HS-5 (cell line): ENCODE measurements at regions not wholly inside any gene's neighbourhood (a gene's known extent, or its start where the extent isn't known, plus 50 kb on each side); places are given as distances from the start of the nearest gene placed in this dataset.
"Not testable (repeated sequence)": the region's sequence is repeated elsewhere in the genome, so short reads cannot be mapped to it uniquely, and the experiment has no call there.

Source experiments
- DNase-seq: peaks from one replicate; pipeline ENCODE4 v3.0.0-alpha.2; 2012; ENCODE audit warnings: low read depth

DNA sequence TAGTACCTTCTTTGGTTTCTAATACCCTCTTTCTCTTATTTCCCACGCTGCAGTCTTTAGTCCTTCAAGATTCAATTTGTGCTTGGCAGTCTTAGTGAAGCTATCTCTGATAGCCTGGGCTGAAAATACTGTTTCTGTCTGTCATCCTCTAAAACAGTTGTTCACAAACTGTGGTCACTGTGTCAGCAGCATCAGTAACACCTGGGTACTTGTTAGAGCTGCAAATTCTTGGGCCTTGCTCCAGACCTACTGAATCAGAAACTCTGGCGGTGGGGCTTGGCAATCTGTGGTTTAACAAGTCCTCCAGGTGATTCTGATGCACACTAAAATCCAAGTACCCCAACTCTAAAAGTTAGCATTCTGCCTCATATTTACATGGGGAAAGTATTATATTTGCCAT lies 217.5 kb upstream of the SEL1L start:
- no peak for DNase-seq

DNA sequence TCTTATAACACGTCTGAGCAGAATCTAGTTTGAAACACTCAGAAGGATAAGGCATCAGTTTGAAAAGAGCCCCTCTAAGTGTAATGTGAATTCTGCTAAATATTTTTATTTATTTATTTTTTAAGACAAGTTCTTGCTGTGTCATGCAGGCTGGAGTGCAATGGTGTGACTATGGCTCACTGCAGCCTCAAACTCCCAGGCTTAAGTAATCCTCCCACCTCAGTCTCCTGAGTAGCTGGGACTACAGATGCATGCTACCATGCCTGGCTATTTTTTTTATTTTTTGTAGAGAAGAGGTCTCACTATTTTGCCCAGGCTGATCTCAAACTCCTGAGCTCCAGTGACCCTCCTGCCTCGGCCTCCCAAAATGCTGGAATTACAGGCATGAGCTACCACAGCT lies 225.9 kb upstream of the SEL1L start:
- DNase-seq = no peak

- no peak for DNase-seq
These were observed 232.1 kb upstream of the SEL1L start for GRCh38 chr14:81765651-81766275.

GRCh38 chr14:81766321-81766915 lies 232.8 kb upstream of the SEL1L start:
- no peak for DNase-seq

- DNase-seq = no peak
These were observed 233.8 kb upstream of the SEL1L start for GRCh38 chr14:81767266-81767995.

- DNase-seq = no peak
These were observed 238.1 kb upstream of the SEL1L start for GRCh38 chr14:81771651-81772275.

- DNase-seq = no peak
These were observed 238.7 kb upstream of the SEL1L start for GRCh38 chr14:81772381-81772780.

- DNase-seq = no peak
These were observed 242.9 kb upstream of the SEL1L start for GRCh38 chr14:81776531-81776930.

DNA sequence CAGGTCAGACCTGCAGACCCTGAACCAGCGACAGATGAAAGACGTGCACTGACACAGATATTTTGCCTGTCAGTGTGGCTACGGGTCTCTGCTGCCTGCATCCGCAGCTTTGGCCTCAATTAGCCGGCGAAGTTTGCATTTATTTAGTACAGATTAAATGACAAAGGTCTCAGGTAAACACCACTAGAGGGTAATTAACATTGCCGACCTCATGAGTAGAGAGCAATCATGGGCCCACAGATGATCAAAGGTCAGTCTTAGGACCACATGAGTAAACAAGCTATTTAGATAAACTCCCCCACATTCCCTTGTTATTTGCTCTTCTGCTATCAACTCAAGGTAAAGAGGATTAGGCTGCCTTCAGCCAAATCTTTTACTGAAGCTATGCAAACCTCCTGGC lies 248.1 kb upstream of the SEL1L start:
- not testable (repeated sequence) for DNase-seq

DNA sequence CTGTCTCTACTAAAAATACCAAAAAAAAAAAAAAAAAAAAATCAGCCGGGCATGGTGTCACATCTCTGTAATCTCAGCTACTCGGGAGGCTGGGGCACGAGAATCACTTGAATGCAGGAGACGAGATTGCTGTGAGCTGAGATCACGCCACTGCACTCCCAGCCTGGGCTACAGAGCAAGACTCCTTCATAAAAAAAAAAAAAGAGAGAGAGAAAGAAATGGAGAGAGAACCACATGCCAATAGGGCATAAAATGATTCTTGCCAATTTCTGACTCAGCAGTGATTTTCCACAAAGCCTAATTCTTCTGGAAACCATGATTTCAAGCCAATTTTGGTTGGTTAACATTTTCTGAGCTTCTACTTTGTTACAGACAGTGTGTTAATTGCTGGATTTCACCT lies 250.4 kb upstream of the SEL1L start:
- DNase-seq = no peak

DNA sequence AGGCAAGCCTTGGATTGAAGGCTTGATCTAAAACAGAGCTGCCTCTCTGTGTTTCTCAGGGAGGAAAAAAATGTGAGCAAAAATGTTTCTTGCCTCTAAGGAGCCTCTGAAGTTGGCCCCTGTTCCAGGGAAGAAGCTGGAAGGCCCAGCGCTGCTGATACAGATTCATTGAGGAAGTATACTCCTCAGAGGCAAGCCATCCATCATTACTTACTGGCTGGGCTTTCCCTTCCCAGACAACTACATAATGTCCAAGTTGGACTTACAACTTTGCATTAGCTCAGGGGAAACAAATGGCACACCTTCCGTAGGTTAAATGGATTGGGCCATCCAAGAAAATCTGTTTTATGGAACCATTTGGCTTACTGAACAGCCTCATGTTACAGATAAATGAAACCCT lies 263.7 kb upstream of the SEL1L start:
- no peak for DNase-seq

- no peak for DNase-seq
These were observed 268.3 kb upstream of the SEL1L start for GRCh38 chr14:81801921-81802320.

DNA sequence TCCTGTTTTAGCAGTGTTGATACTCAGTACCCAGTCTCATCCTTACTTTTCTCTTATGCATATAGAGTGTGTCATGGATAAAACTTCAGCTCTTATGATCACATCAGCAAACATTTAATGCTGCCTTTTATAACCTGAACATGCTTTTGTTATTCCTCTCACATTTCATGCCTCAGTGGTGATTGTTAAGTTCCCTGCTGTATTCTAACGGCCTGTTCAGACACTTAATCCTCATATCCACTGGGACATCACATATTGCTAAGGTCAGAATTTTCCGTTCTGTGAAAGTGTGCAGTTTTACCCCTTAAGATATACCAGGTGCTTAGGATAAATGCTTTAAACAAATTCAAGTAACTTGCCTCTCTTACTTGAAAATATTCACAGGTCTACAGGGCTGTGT lies 268.7 kb upstream of the SEL1L start:
- DNase-seq = no peak

GRCh38 chr14:81805785-81806184 lies 272.1 kb upstream of the SEL1L start:
- no peak for DNase-seq

DNA sequence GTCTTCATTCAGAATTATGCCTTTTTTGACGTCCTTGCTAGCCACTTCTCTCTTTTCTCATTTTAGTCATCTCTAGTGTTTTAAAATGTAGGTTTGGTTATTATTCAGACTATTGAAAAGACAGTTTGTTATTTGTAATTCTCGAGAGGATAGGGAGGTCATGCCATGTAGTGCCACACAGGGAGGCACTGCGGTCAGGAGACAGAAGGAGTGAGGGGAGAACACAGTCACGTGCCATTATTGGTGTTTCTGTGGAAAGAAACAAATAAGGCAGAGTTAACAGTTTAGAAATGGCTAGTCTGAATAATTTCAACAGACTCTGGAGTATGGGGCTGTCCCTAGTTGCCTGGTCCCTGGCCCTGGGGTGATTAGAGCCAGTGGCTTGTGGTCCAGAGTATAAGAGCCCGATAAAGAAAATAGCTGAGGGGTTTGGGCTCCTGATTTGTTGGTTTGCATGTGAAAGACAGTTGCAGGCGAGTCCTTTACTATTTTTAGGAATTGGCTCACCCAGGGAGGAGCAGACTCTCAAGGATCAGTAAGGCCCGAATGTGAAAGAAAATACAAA lies 278.1 kb upstream of the SEL1L start:
- no peak for DNase-seq

DNA sequence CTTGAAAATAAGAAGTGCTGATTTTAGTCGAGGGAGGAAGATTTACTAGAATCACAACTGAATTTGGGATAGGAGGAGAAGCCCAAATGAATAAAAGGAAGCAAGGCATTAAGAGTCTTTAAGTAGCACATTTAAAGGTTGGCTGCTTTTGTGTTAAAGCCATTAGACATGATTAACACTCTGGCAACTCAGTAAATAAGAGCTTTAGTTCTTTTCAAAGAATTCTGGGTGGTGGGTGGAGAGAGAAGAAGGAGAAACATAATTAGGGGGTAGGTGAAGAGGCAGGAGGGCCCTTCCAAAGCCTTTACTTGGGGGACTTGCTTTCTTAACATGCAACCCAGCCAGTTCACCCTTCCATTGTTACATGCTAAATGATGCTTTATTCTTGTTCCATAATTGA lies 284.6 kb upstream of the SEL1L start:
- no peak for DNase-seq

DNA sequence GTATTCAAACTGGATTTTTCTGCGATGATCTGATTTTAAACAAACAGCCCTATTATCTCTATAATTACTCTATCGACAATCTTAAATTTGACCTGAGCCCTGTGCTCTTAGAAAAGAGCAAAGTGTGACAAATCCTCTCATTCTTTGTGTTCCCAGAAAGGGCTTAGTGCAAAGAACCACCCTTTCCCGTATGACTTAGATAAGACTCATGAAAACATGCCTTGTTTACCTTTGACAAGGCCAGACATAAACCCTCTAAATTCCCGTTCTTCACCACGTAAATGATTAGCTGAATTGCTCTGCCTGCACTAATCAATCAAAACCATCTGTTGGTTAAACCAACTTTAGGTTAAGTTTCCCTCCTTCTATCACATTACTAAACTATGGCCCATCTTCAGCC lies 285.7 kb upstream of the SEL1L start:
- no peak for DNase-seq

DNA sequence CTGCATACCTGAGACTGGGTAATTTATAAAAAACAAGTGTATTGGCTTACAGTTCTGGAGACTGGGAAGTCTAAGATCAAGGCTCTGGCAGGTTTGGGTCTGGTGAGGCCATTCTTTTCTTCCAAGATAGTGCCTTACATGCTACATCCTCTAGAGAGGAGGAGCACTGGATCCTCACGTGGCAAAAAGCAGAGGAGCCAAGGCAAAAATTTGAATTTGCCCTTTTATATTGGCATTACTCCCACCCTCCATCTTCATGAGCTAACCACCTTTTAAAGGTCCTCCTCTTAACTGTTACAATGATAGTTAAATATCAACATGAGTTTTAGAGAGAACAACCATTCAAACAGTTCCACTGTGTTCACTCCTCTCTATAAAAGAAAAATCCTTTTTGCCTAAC lies 286.3 kb upstream of the SEL1L start:
- no peak for DNase-seq

DNA sequence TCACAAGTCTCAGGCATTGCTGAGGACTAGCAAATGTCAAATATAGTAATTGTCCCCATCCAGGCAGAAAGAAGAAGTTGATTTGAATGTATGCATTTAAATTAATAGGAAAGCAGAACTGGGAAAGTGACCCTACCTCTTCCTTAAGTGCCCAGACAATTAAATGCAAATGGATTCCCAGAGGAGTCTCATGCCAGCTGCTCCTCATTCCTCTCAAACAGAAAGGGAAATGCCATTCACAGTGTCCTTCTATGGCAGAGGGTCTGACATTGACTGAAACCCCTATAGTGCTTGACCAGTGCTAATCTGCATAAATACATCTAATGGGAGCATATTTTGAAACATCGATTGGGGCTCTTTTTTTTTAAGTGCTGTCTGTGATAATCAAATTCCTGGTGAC lies 292.4 kb upstream of the SEL1L start:
- DNase-seq = no peak

DNA sequence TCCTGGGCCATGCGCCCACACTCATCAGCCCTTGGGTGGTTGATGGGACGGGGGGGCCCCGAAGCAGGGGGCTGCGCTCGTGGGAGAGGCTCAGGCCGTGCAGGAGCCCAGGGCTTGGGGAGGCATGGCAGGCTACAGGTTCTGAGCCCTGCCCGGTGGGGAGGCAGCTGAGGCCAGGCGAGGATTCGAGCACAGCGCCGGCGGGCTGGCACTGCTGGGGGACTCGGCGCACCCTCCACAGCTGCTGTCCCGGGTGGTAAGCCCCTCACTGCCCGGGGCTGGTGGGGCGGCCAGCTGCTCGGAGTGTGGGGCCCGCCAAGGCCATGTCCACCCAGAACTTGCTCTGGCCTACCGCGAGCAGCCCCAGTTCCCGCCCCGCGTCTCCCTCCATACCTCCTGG lies 295.8 kb upstream of the SEL1L start:
- DNase-seq = no peak

GRCh38 chr14:81831128-81831820 lies 297.6 kb upstream of the SEL1L start:
- no peak for DNase-seq

- DNase-seq = no peak
These were observed 300.7 kb upstream of the SEL1L start for GRCh38 chr14:81834308-81834707.
